ENCODE measurements at regions not wholly inside any gene's neighbourhood (a gene's known extent, or its start where the extent isn't known, plus 50 kb on each side); places are given as distances from the start of the nearest gene placed in this dataset.
"Not testable (repeated sequence)": the region's sequence is repeated elsewhere in the genome, so short reads cannot be mapped to it uniquely, and the experiment has no call there.

- Histone ChIP-seq H3K36me3 (replicated peaks) (no peaks in the 10 kb centered on the region), H3K4me3 (ENCODE audit: low read depth, low read length) (no peak overlapping the region), H3K27me3 (replicated peaks) (no peaks in the 10 kb centered on the region), H3K27ac (no peak overlapping the region)
- no peak for TF ChIP-seq CTCF (IDR thresholded peaks at IDR 0.05; ENCODE audit: low read depth, low read length, missing control alignments)
- in situ Hi-C loops (cut with HindIII; ENCODE audit: low pct_ligation_motif_present, low sequenced_read_pairs) = no loop called here
- DNase-seq = no peak
These were observed 251.8 kb downstream of the ZNF608 start for GRCh38 chr5:124494540-124495116.

- Histone ChIP-seq H3K27ac (no peak overlapping the region), H3K4me3 (ENCODE audit: low read depth, low read length) (no peak overlapping the region), H3K36me3 (replicated peaks) (no peaks in the 10 kb centered on the region), H3K27me3 (replicated peaks) (no peaks in the 10 kb centered on the region)
- DNase-seq = no peak
- TF ChIP-seq CTCF (IDR thresholded peaks at IDR 0.05; ENCODE audit: low read depth, low read length, missing control alignments) = no peak
- in situ Hi-C loops (cut with HindIII; ENCODE audit: low pct_ligation_motif_present, low sequenced_read_pairs) = no loop called here
These were observed 253.8 kb downstream of the ZNF608 start for GRCh38 chr5:124492444-124493224.

- H3K27me3 ChIP-seq (replicated peaks); in situ Hi-C loops (cut with HindIII; ENCODE audit: low pct_ligation_motif_present, low sequenced_read_pairs); DNase-seq; H3K36me3 ChIP-seq (replicated peaks); H3K27ac ChIP-seq; H3K4me3 ChIP-seq (ENCODE audit: low read depth, low read length): not testable (repeated sequence)
These were observed 256.1 kb downstream of the ZNF608 start for GRCh38 chr5:124490315-124490714.

- no peak for DNase-seq
- in situ Hi-C loops (cut with HindIII; ENCODE audit: low pct_ligation_motif_present, low sequenced_read_pairs) = no loop called here
- Histone ChIP-seq H3K27ac (no peak overlapping the region), H3K27me3 (replicated peaks) (no peaks in the 10 kb centered on the region), H3K4me3 (ENCODE audit: low read depth, low read length) (no peak overlapping the region), H3K36me3 (replicated peaks) (no peaks in the 10 kb centered on the region)
- no peak for TF ChIP-seq CTCF (IDR thresholded peaks at IDR 0.05; ENCODE audit: low read depth, low read length, missing control alignments)
These were observed 265.0 kb downstream of the ZNF608 start for GRCh38 chr5:124481419-124481818.

- Histone ChIP-seq H3K36me3 (replicated peaks) (no peaks in the 10 kb centered on the region), H3K4me3 (ENCODE audit: low read depth, low read length) (no peak overlapping the region), H3K27me3 (replicated peaks) (no peaks in the 10 kb centered on the region), H3K27ac (no peak overlapping the region)
- in situ Hi-C loops (cut with HindIII; ENCODE audit: low pct_ligation_motif_present, low sequenced_read_pairs) = no loop called here
- no peak for DNase-seq
- TF ChIP-seq CTCF (IDR thresholded peaks at IDR 0.05; ENCODE audit: low read depth, low read length, missing control alignments) = no peak
These were observed 265.5 kb downstream of the ZNF608 start for GRCh38 chr5:124480964-124481363.

- no peak for TF ChIP-seq CTCF (IDR thresholded peaks at IDR 0.05; ENCODE audit: low read depth, low read length, missing control alignments)
- in situ Hi-C loops (cut with HindIII; ENCODE audit: low pct_ligation_motif_present, low sequenced_read_pairs) = no loop called here
- Histone ChIP-seq H3K36me3 (replicated peaks) (no peaks in the 10 kb centered on the region), H3K27ac (no peak overlapping the region), H3K27me3 (replicated peaks) (no peaks in the 10 kb centered on the region), H3K4me3 (ENCODE audit: low read depth, low read length) (no peak overlapping the region)
- no peak for DNase-seq
These were observed 266.4 kb downstream of the ZNF608 start for GRCh38 chr5:124480022-124480421.
